B cell (primary cell): ENCODE measurements at regions not wholly inside any gene's neighbourhood (a gene's known extent, or its start where the extent isn't known, plus 50 kb on each side); places are given as distances from the start of the nearest gene placed in this dataset.

Experiments
- ATAC-seq: fragments of 200-7000 bp; cut with Tn5 transposase; one replicate; pipeline ENCODE4 v1.10.0; 2021; ENCODE audit warnings: low read depth, mild to moderate bottlenecking, moderate number of reproducible peaks, moderate library complexity
- CTCF ChIA-PET: fragments of 350-600 bp; sonication (Branson Sonifier 250); formaldehyde crosslinking; loops from one replicate; lab custom pipeline; 2021; ENCODE audit warnings: antibody characterized with exemption, inconsistent platforms; lab: Charles Lee
- POLR2A ChIA-PET: fragments of 350-600 bp; sonication (Branson Sonifier 250); formaldehyde crosslinking; loops from one replicate; lab custom pipeline; 2021; ENCODE audit warnings: antibody characterized with exemption; lab: Charles Lee
- DNase-seq: peaks from one replicate; pipeline ENCODE4 v3.0.0; 2013
- H2AFZ ChIP-seq: 2 replicates; pipeline ENCODE4 v1.6.1; 2012; ENCODE audit warnings: mild to moderate bottlenecking, low read depth, low read length; ENCODE audit not compliant: insufficient read depth, poor library complexity, severe bottlenecking
- H3K27ac ChIP-seq, 2 donors: 1 replicate in 1 of 2; 2 replicates in 1 of 2; pipeline ENCODE4 v1.5.1; 2012 to 2013; ENCODE audit warnings: low read length in 2 of 2, mild to moderate bottlenecking in 2 of 2, moderate library complexity in 1 of 2
- H3K27me3 ChIP-seq, 4 experiments: fragments of 200-600 bp in 1 of 4; sonication (generic) in 1 of 4; replicated peaks in 1 of 4; 1 replicate in 2 of 4; 2 replicates in 2 of 4; pipeline versions ENCODE4 v1.6.1 to v1.7.0; 2013 to 2016; ENCODE audit warnings: low read length in 3 of 4, mild to moderate bottlenecking in 2 of 4, mixed read lengths in 1 of 4, moderate library complexity in 1 of 4; ENCODE audit not compliant: insufficient read depth in 4 of 4, control insufficient read depth in 3 of 4; ENCODE audit errors: control extremely low read depth in 1 of 4
- H3K36me3 ChIP-seq, 2 experiments: replicated peaks in 1 of 2; 1 replicate in 1 of 2; 2 replicates in 1 of 2; pipeline versions ENCODE4 v1.6.1 to v1.7.1; 2013; ENCODE audit warnings: low read length in 1 of 2; ENCODE audit not compliant: insufficient read depth in 2 of 2, control insufficient read depth in 1 of 2; ENCODE audit errors: control extremely low read depth in 1 of 2, extremely low read depth in 1 of 2
- H3K4me1 ChIP-seq, 2 donors: fragments of 200-600 bp in 1 of 2; sonication (generic) in 1 of 2; 1 replicate in 1 of 2; 2 replicates in 1 of 2; pipeline versions ENCODE4 v1.5.1 to v1.6.1; 2013 to 2017; ENCODE audit warnings: low read length in 2 of 2; ENCODE audit not compliant: control insufficient read depth in 2 of 2, insufficient read depth in 2 of 2
- H3K4me2 ChIP-seq: replicated peaks from 2 replicates; pipeline ENCODE3; 2012; ENCODE audit warnings: mild to moderate bottlenecking, low read depth, low read length; ENCODE audit not compliant: poor library complexity, severe bottlenecking
- H3K4me3 ChIP-seq, 5 experiments: fragments of 200-600 bp in 1 of 5; sonication (generic) in 1 of 5; 1 replicate in 3 of 5; 2 replicates in 2 of 5; pipeline versions ENCODE4 v1.5.1 to v1.7.0; 2011 to 2016; ENCODE audit warnings: low read length in 4 of 5, mild to moderate bottlenecking in 4 of 5, low read depth in 2 of 5, control low read depth in 1 of 5, moderate library complexity in 1 of 5; ENCODE audit not compliant: insufficient read depth in 1 of 5; ENCODE audit errors: control extremely low read depth in 1 of 5, extremely low read depth in 1 of 5
- H3K79me2 ChIP-seq: fragments of 200-600 bp; sonication (generic); one replicate; pipeline ENCODE4 v1.6.0; 2016; ENCODE audit warnings: low read length; ENCODE audit not compliant: control insufficient read depth, insufficient read depth
- H3K9ac ChIP-seq: fragments of 200-600 bp; sonication (generic); 2 replicates; pipeline ENCODE4 v1.6.1; 2017; ENCODE audit warnings: mild to moderate bottlenecking, low read length, moderate library complexity
- H3K9me3 ChIP-seq, 3 donors: one replicate each; pipeline versions ENCODE4 v1.6.1 to v1.7.1; 2013; ENCODE audit warnings: low read length in 2 of 3; ENCODE audit not compliant: control insufficient read depth in 2 of 3, insufficient read depth in 1 of 3; ENCODE audit errors: control extremely low read depth in 1 of 3
- H4K20me1 ChIP-seq: 2 replicates; pipeline ENCODE4 v1.6.0; 2012; ENCODE audit warnings: mild to moderate bottlenecking, low read length; ENCODE audit not compliant: insufficient read depth, control insufficient read depth, poor library complexity, severe bottlenecking
- H3K27ac Mint-ChIP-seq: one replicate; pipeline ENCODE4 v1.8.0; 2021; ENCODE audit warnings: mixed read lengths
- H3K27me3 Mint-ChIP-seq: one replicate; pipeline ENCODE4 v1.8.0; 2021; ENCODE audit warnings: mixed read lengths
- H3K4me1 Mint-ChIP-seq: one replicate; pipeline ENCODE4 v1.8.0; 2021; ENCODE audit warnings: mixed read lengths
- H3K4me3 Mint-ChIP-seq: one replicate; pipeline ENCODE4 v1.8.0; 2021; ENCODE audit warnings: mixed read lengths
- H3K9me3 Mint-ChIP-seq: one replicate; pipeline ENCODE4 v1.8.0; 2022; ENCODE audit warnings: mixed read lengths; ENCODE audit not compliant: insufficient read depth
- CTCF ChIP-seq: fragments of 200-600 bp; IDR thresholded peaks from one replicate; pipeline ENCODE4 v1.8.0; 2022; ENCODE audit warnings: antibody characterized with exemption, mild to moderate bottlenecking
- EZH2 ChIP-seq: IDR thresholded peaks from 2 replicates; pipeline ENCODE4 v1.6.1; 2012; ENCODE audit warnings: borderline replicate concordance, low read depth, mild to moderate bottlenecking, moderate library complexity, low read length; ENCODE audit not compliant: insufficient read depth, poor library complexity, severe bottlenecking
- WGBS: methylation state at CpG from one replicate; pipeline ENCODE4 v1.1.5; 2013; ENCODE audit warnings: missing lambda C conversion rate; ENCODE audit not compliant: insufficient coverage; 5-methylcytosine and 5-hydroxymethylcytosine counted together
- intact Hi-C: fragments of 100-400 bp; cut with micrococcal nuclease; formaldehyde crosslinking; loops from one replicate; pipeline ENCODE4 v1.10.0; 2022

- no peaks in the 10 kb centered on the region for H3K36me3 ChIP-seq
- H3K9me3 Mint-ChIP-seq: peaks cover 2% of the 10 kb centered on the region
- no peaks in the 10 kb centered on the region for H3K4me1 Mint-ChIP-seq
- H3K27ac ChIP-seq: no peak overlapping the region
- H3K9ac ChIP-seq: no peak overlapping the region
- intact Hi-C loops: no loop called here
- H3K27ac Mint-ChIP-seq: no peak overlapping the region
- ChIA-PET CTCF (interaction anchor here (1.5 kb wide), 1 partner anchor 11 kb away, joined by 3 read pairs; no protein-coding TSS in a partner anchor), POLR2A (no interaction called here)
- no CpG with 5 or more reads among the region's 3 CpGs for WGBS
- H3K4me3 ChIP-seq: no peak overlapping the region
- H3K4me1 ChIP-seq: no peaks in the 10 kb centered on the region
- TF ChIP-seq CTCF: no peak
- TF ChIP-seq EZH2: no peak
- H3K27me3 Mint-ChIP-seq: no peaks in the 10 kb centered on the region
- no peak overlapping the region for H3K4me2 ChIP-seq
- H3K27me3 ChIP-seq: no peaks in the 10 kb centered on the region
- no peaks in the 10 kb centered on the region for H4K20me1 ChIP-seq
- no peaks in the 10 kb centered on the region for H3K79me2 ChIP-seq
- no peak overlapping the region for H2AFZ ChIP-seq
- no peak overlapping the region for H3K4me3 Mint-ChIP-seq
- DNase-seq: no peak
- ATAC-seq: no peak
- peaks cover 0 to 1% (median 0%) of the 10 kb centered on the region in 3 donors for H3K9me3 ChIP-seq
Observed at GRCh38 chr3:6142707-6143106, 718.2 kb upstream of the GRM7 start.

GRCh38 chr3:6147883-6148282 is 713.0 kb upstream of the GRM7 start:
- Histone ChIP-seq H3K36me3 (no peaks in the 10 kb centered on the region), H3K27me3 (no peaks in the 10 kb centered on the region), H3K4me3 (no peak overlapping the region), H3K27ac (no peak overlapping the region), H3K4me1 (no peaks in the 10 kb centered on the region), H3K79me2 (no peaks in the 10 kb centered on the region), H4K20me1 (no peaks in the 10 kb centered on the region), H3K9me3 (peaks cover 0 to 1% (median 0%) of the 10 kb centered on the region in 3 donors), H3K9ac (no peak overlapping the region), H2AFZ (no peak overlapping the region), H3K4me2 (no peak overlapping the region)
- H3K27ac Mint-ChIP-seq: peak overlapping the region; percentile 17
- H3K4me3 Mint-ChIP-seq: no peak overlapping the region
- ChIA-PET CTCF (no interaction called here), POLR2A (no interaction called here)
- no peak for ATAC-seq
- TF ChIP-seq EZH2: no peak
- TF ChIP-seq CTCF: no peak
- no CpG with 5 or more reads among the region's 6 CpGs for WGBS
- H3K4me1 Mint-ChIP-seq: no peaks in the 10 kb centered on the region
- intact Hi-C loops: no loop called here
- H3K9me3 Mint-ChIP-seq: peaks cover 2% of the 10 kb centered on the region
- no peaks in the 10 kb centered on the region for H3K27me3 Mint-ChIP-seq
- DNase-seq: no peak
